NCI-H345 treated with DMSO at 0.1 percent for 48 hours (cell line): ENCODE measurements at regions not wholly inside any gene's neighbourhood (a gene's known extent, or its start where the extent isn't known, plus 50 kb on each side); places are given as distances from the start of the nearest gene placed in this dataset.
A peak's percentile ranks its signal among the peaks of the same experiment; 100 is the strongest.

ENCODE experiments used
- DNase-seq: peaks from one replicate; lab custom pipeline; 2025; ENCODE audit not compliant: unreplicated experiment; lab: John Stamatoyannopoulos, UW

- no peak for DNase-seq
Observed at GRCh38 chr4:123496421-123496820, 99.8 kb downstream of the SPRY1 start.

GRCh38 chr4:123497340-123497739 is 100.7 kb downstream of the SPRY1 start:
- DNase-seq, result no peak

- no peak for DNase-seq
Observed at GRCh38 chr4:123501733-123502132, 105.1 kb downstream of the SPRY1 start.

GRCh38 chr4:123503698-123504363 is 107.2 kb downstream of the SPRY1 start:
- DNase-seq, result no peak

GRCh38 chr4:123505095-123506010 is 108.8 kb downstream of the SPRY1 start:
- DNase-seq, result peak; percentile 42

- DNase-seq, result no peak
Observed at GRCh38 chr4:123506011-123506695, 109.6 kb downstream of the SPRY1 start.

GRCh38 chr4:123507376-123507775 is 110.8 kb downstream of the SPRY1 start:
- DNase-seq, result no peak

- DNase-seq, result no peak
Observed at GRCh38 chr4:123510221-123510620, 113.6 kb downstream of the SPRY1 start.

- DNase-seq, result no peak
Observed at GRCh38 chr4:123510659-123511058, 114.1 kb downstream of the SPRY1 start.

GRCh38 chr4:123516576-123516975 is 120.0 kb downstream of the SPRY1 start:
- DNase-seq, result no peak

GRCh38 chr4:123517176-123517575 is 120.6 kb downstream of the SPRY1 start:
- DNase-seq, result no peak

- no peak for DNase-seq
Observed at GRCh38 chr4:123517971-123518370, 121.4 kb downstream of the SPRY1 start.

GRCh38 chr4:123520325-123520724 is 123.7 kb downstream of the SPRY1 start:
- DNase-seq, result no peak

- DNase-seq, result no peak
Observed at GRCh38 chr4:123522081-123522480, 125.5 kb downstream of the SPRY1 start.

- no peak for DNase-seq
Observed at GRCh38 chr4:123522646-123523045, 126.1 kb downstream of the SPRY1 start.

GRCh38 chr4:123524958-123525628 is 128.5 kb downstream of the SPRY1 start:
- DNase-seq, result no peak

- DNase-seq, result no peak
Observed at GRCh38 chr4:123526511-123526910, 129.9 kb downstream of the SPRY1 start.

- DNase-seq, result no peak
Observed at GRCh38 chr4:123528501-123529277, 132.1 kb downstream of the SPRY1 start.

- no peak for DNase-seq
Observed at GRCh38 chr4:123529278-123529568, 132.6 kb downstream of the SPRY1 start.

GRCh38 chr4:123530357-123530756 is 133.8 kb downstream of the SPRY1 start:
- no peak for DNase-seq
